ENCODE measurements at regions not wholly inside any gene's neighbourhood (a gene's known extent, or its start where the extent isn't known, plus 50 kb on each side); places are given as distances from the start of the nearest gene placed in this dataset.
A peak's percentile ranks its signal among the peaks of the same experiment; 100 is the strongest.
"Not testable (repeated sequence)": the region's sequence is repeated elsewhere in the genome, so short reads cannot be mapped to it uniquely, and the experiment has no call there.

DNA sequence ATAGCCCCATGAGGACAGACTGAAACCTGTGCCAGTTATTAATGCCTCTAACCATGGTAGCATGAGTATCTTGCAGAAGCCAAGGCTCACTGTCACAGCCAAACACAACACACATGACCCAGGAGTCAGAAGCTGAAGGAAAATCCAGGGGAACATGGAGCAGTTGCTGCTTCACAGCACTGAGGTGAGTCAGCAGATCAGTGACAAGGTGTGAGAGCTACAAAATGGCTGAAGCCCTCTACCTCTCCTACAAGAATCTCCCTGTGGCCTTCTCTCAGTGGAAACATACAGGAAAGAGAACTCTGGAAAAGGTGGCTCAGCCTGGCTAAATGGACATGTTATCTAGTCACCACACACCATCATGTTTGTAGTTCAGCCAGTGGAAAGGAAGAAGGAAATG is 93.5 kb downstream of the NAB1 start:
- Mint-ChIP-seq H3K9me3 (peaks cover 5% of the 10 kb centered on the region), H3K27me3 (no peaks in the 10 kb centered on the region), H3K4me3 (no peak overlapping the region), H3K36me3 (no peaks in the 10 kb centered on the region), H3K4me1 (peaks cover 38% of the 10 kb centered on the region), H3K27ac (peak overlapping the region; percentile 52)

DNA sequence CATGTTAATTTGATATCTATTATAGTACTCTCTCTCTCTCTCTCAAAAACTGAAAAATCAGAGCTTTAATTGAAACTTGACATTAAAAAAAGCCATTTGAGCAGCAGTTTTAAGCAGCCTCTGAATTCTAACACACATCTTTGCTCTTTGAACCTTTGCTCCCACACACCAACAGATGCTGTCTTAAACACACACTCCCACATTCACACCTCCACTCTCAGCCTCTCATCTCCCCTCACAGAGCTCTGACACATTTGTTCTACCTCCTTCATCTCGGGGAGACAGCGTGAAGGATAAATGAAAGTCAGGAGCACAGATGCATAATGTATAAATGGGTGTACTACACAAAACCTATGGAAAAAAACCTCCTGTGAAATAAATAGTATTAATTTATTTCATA is 95.2 kb downstream of the NAB1 start:
- Mint-ChIP-seq H3K4me3 (peak overlapping the region; percentile 35), H3K9me3 (peaks cover 5% of the 10 kb centered on the region), H3K27me3 (no peaks in the 10 kb centered on the region), H3K27ac (peak overlapping the region; percentile 74), H3K36me3 (no peaks in the 10 kb centered on the region), H3K4me1 (peaks cover 40% of the 10 kb centered on the region)

DNA sequence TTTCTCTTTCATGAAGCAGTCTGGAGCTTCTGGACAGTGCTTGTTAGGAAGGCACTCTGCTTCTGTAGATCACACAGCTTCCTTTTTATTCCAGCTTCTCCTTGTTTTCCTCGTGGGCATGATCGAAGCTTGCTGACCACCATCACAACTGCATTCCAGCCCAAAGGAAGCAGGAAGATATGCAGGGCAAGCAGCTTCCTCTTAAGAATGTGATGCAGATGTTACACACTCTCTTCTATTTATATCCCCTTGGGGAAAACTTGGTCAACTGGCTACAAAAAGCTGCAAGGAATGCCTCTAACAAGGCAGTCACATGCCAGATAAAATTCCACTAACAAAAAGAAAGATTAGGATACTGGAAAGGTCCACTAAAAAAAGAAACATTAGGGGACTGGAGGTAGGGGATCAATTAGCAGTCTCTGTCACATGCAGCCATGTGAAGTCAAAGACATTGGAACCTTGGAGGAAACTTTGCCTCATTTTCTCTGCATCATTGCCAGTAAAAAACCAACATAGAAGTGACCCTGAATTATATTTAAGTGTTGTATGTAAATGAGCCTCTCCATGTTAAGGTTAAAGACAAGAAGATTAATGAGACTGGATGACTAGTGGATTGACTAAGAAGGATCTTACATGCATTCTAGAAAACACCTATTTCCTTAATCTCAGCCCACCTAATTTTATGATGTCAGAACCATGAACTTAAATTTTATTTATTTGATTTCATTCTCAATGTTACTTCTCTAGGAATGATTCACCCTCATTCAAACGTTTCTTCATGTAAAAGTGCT is 98.3 kb downstream of the NAB1 start:
- Mint-ChIP-seq H3K36me3 (no peaks in the 10 kb centered on the region), H3K27ac (peak overlapping the region; percentile 59), H3K27me3 (no peaks in the 10 kb centered on the region)

DNA sequence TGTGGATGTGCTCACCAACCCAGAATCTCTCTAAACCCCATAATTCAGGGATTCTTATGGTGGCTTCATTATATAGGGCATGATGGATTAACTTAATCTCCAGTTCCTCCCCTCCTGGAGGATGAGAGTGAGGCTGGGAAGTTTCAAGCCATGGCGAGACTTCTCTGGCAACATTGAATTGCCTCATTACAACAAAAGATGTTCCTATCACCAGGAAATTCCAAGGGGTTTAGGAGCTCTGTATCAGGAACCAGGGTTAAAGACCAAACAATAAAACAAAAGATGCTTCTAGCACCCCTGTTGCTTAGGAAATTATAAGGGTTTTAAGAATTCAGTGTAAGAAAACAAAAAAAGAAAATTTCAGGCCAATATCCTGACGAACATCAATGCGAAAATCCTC is 100.1 kb downstream of the NAB1 start:
- H3K9me3 Mint-ChIP-seq: no peaks in the 10 kb centered on the region
- no peaks in the 10 kb centered on the region for H3K36me3 Mint-ChIP-seq
- no peak overlapping the region for H3K4me3 Mint-ChIP-seq
- peaks cover 20% of the 10 kb centered on the region for H3K4me1 Mint-ChIP-seq
- no peak overlapping the region for H3K27ac Mint-ChIP-seq
- H3K27me3 Mint-ChIP-seq: no peaks in the 10 kb centered on the region

More for the DNA sequence above, 98.3 kb downstream of the NAB1 start:
- Mint-ChIP-seq H3K4me1 (peaks cover 38% of the 10 kb centered on the region), H3K9me3 (no peaks in the 10 kb centered on the region), H3K4me3 (no peak overlapping the region)

DNA sequence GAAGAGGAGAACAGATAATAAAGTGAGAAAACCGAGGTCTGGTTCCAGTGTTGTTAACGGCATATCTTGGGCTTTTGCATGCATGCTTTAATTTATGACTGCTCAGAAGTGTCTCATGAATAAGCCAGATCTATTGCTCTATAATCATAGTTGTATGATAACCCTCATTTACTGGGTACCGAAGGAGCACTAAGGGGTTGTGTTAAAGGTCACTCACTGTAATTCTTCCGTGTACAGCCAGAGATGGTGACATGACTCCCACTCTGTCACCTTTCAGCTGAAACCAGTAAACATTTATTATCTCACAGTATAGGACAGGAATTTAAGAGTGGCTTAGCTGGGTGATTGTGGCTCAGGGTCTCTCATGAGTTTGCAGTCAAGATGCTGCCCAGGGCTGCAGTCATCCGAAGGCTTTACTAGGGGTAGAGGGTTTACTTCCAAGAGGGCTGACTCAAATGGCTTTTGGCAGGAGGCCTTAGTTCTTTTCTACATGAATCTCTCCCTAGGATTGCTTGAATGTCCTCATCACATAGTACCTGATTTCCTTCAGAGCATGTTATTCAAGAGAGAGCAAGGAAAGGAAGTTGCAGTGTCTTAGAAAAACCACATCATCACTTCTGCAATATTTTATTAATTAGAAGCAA is 107.0 kb downstream of the NAB1 start:
- Mint-ChIP-seq H3K4me3 (no peak overlapping the region), H3K27ac (no peak overlapping the region), H3K4me1 (peaks cover 34% of the 10 kb centered on the region), H3K36me3 (no peaks in the 10 kb centered on the region), H3K27me3 (no peaks in the 10 kb centered on the region), H3K9me3 (no peaks in the 10 kb centered on the region)

DNA sequence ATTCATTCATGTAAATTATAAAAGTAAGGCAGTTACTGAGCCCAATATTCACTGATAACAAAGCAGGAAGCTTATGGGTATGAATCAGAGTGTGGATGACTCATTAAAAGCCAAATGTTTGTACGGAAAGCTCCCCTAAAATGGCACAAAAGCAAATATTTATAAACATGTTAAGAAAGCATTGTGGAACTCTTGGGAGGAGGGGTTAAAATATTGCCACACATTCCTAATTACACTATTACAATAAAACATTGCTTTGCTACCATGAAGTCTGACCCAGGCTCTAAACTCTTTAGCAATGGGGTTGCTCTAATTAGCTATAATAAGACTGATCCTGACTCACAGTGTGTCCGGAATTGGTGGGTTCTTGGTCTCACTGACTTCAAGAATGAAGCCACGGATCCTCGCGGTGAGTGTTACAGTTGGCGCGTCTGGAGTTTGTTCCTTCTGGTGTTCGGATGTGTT is 110.9 kb downstream of the NAB1 start:
- no peaks in the 10 kb centered on the region for H3K27me3 Mint-ChIP-seq
- no peaks in the 10 kb centered on the region for H3K36me3 Mint-ChIP-seq
- H3K9me3 Mint-ChIP-seq: no peaks in the 10 kb centered on the region
- H3K4me3 Mint-ChIP-seq: no peak overlapping the region
- H3K4me1 Mint-ChIP-seq: peaks cover 58% of the 10 kb centered on the region
- H3K27ac Mint-ChIP-seq: peak overlapping the region; percentile 65

DNA sequence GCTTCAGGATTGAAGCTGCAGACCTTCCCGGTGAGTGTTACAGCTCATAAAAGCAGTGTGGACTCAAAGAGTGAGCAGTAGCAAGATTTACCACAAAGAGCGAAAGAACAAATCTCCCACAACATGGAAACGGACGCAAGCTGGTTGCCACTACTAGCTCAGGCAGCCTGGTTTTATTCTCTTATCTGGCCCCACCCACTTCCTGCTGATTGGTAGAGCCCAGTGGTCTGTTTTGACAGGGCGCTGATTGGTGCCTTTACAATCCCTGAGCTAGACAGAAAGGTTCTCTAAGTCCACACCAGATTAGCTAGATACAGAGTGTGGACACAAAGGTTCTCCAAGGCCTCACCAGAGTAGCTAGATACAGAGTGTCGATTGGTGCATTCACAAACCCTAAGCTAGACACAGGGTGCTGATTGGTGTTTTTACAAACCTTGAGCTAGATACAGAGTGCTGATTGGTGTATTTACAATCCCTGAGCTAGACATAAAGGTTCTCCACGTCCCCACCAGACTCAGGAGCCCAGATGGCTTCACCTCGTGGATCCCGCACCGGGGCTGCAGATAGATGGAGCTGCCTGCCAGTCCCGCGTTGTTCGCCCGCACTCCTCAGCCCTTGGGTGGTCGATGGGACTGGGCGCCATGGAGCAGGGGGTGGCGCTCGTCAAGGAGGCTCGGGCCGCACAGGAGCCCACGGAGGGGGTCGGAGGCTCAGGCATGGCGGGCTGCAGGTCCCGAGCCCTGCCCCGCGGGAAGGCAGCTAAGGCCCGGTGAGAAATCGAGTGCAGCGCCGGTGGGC is 111.7 kb downstream of the NAB1 start:
- H3K27me3 Mint-ChIP-seq: not testable (repeated sequence)
- peaks cover 63% of the 10 kb centered on the region for H3K4me1 Mint-ChIP-seq

DNA sequence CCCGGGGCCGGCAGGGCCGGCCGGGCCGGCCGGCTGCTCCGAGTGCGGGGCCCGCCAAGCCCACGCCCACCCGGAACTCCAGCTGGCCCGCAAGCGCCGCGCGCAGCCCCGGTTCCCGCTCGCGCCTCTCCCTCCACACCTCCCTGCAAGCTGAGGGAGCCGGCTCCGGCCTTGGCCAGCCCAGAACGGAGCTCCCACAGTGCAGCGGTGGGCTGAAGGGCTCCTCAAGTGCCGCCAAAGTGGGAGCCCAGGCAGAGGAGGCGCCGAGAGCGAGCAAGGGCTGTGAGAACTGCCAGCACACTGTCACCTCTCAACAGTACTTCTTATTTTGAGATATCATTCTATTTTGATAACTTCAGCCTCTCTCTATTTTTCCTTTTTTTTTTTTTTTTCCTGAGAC is 112.3 kb downstream of the NAB1 start:
- peaks cover 63% of the 10 kb centered on the region for H3K4me1 Mint-ChIP-seq
- H3K36me3 Mint-ChIP-seq: not testable (repeated sequence)

More for the DNA sequence above, 111.7 kb downstream of the NAB1 start:
- H3K36me3 Mint-ChIP-seq, H3K4me3 Mint-ChIP-seq, H3K9me3 Mint-ChIP-seq: not testable (repeated sequence)
- H3K27ac Mint-ChIP-seq: peak overlapping the region; percentile 65

DNA sequence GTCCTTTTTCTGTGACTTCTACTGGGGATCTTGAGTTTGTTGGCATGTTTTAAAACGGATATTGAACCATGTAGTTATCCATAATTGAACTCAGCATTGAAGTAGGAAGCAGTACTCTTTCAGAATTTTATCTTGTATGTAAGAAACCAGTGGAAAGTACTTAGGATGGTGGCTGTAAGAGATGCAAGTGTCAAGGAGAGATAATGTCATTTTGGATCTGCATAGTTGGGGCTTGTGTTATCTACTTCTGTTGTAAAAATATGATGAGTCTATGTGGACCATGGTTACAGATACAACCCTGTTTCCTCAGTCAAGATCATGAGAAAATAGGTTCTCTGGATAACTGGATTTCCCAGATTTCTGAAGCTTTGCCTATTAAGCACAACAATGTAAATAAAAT is 113.7 kb downstream of the NAB1 start:
- Mint-ChIP-seq H3K4me1 (peaks cover 65% of the 10 kb centered on the region), H3K9me3 (no peaks in the 10 kb centered on the region), H3K4me3 (no peak overlapping the region), H3K27me3 (no peaks in the 10 kb centered on the region), H3K27ac (peak overlapping the region; percentile 62), H3K36me3 (no peaks in the 10 kb centered on the region)

More for the DNA sequence above, 112.3 kb downstream of the NAB1 start:
- H3K9me3 Mint-ChIP-seq, H3K27me3 Mint-ChIP-seq, H3K27ac Mint-ChIP-seq: not testable (repeated sequence)
- peak overlapping the region; percentile 15 for H3K4me3 Mint-ChIP-seq

DNA sequence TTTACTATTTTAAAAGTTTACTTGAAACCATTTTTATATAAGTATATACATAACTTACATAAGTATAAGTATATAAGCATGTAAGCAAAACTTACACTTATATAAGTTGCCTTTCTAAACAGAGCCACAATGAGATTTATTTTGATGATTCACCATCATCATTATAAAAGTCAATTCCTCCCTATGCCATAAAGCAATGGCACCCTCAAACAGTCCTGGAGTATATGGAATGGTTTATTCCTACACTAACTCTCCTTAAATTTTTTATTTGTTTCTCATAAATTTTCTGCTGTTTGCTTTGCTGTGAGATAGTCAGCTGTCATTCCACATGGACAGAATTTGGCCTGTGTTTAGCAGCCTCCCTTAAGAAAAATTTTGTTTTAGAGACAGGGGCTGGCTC is 114.2 kb downstream of the NAB1 start:
- Mint-ChIP-seq H3K4me1 (peaks cover 70% of the 10 kb centered on the region), H3K27ac (peak overlapping the region; percentile 82), H3K27me3 (no peaks in the 10 kb centered on the region), H3K9me3 (no peaks in the 10 kb centered on the region), H3K4me3 (no peak overlapping the region), H3K36me3 (no peaks in the 10 kb centered on the region)

DNA sequence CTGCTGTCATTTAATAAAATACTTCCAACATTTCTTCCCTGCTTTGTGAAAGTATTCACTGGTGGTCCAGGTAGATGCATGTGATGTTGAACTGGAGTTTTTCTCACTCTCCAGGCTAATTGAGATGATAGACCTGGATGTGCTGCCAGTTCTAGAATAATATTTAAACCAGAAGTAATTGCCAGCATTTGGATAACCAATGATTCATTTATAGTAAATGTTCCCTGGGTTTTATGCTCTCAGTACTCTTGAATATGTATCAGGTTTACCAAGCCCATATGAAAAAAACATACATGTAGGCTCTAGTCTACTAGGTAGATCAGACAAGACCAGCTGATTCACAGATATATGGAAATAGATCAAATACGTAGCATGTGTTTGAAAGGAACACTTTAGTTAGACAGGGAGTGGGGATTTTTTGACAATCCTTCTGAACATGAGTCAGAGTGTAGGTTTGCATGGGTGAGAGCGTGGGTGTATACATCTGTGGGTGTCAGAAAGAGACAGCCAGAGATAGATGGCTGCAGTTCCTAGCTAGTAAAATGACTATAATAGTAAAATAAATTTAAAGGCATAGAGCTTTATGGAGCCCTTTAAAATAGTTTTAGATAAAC is 115.1 kb downstream of the NAB1 start:
- H3K9me3 Mint-ChIP-seq: no peaks in the 10 kb centered on the region
- H3K36me3 Mint-ChIP-seq: no peaks in the 10 kb centered on the region
- peak overlapping the region; percentile 76 for H3K4me3 Mint-ChIP-seq
- peak overlapping the region; percentile 82 for H3K27ac Mint-ChIP-seq
- H3K27me3 Mint-ChIP-seq: no peaks in the 10 kb centered on the region
- H3K4me1 Mint-ChIP-seq: peaks cover 73% of the 10 kb centered on the region

DNA sequence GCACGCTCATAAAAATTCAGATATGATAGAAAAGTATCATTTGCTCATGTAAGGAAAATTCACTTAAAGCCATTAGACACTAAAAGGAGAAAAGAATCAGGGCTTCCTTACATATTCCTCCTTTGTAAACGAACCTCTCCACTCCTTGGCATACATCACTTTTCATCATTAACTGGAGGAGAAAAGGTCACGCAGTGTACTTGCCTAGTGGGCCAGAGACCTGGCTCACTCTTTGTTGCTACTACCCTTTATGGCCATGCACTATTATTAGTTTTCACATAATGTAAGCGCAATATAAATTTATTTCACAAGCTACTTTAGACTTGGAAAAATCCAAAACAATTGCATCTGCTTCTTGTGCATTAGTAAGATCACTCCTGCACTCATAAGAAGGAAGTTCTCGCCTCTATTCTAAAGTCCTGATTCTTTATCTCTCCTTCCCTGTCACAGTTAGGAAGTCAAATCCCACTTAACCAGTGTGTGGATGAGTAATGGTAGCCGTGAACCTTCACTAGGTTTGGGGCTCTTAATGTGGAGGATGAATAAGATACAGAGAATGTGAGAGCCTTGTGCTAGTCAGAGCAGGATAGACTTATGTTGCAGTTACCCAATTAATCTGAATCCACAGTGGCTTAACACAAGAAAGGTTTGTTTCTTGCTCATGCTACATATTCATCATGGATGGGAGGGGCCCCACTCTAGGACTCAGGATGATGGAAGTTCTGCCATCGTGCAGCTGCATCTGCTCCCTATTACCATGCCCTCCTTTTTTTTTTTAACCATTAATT is 115.0 kb upstream of the GLS start:
- Mint-ChIP-seq H3K36me3 (no peaks in the 10 kb centered on the region), H3K4me1 (peaks cover 66% of the 10 kb centered on the region)

DNA sequence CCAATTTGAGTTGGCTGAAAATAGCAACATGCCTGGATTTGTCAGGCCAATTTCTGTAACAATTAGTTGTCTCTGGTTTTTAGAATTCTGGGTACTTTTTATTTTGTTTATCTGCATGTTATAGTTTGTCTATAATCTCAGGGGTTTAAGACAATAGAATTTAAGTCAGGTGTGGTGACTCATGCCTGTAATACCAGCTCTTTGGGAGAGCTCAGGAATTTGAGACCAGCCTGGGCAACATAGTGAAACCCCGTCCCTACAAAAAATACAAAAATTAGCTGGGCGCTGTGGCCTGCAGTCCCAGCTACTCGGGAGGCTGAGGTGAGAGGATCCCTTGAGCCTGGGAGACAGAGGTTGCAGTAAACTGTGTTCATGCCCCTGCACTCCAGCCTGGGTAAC is 114.4 kb upstream of the GLS start:
- Mint-ChIP-seq H3K27ac (no peak overlapping the region), H3K4me1 (peaks cover 67% of the 10 kb centered on the region), H3K36me3 (no peaks in the 10 kb centered on the region), H3K4me3 (no peak overlapping the region), H3K9me3 (no peaks in the 10 kb centered on the region), H3K27me3 (no peaks in the 10 kb centered on the region)

More for the DNA sequence above, 115.0 kb upstream of the GLS start:
- Mint-ChIP-seq H3K9me3 (no peaks in the 10 kb centered on the region), H3K27ac (no peak overlapping the region), H3K27me3 (no peaks in the 10 kb centered on the region), H3K4me3 (no peak overlapping the region)

DNA sequence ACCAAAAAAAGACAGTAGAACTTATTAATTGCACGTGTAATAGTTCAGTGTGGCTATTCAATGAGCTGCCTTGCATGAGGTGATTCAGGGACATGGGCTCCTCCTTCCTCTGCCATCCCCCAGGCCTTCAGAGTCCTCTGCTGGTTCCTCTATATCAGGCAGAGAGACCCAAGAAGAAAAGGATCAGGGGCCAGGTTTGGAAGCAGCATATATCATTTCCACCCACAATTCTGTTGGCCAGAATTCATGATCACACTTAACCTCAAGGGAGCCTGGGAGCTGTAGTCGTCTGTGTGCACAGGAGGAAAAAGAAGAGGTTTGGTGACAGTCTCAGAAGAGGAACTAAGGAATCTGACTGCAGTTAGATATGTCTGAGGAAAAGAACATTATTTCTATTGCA is 114.0 kb upstream of the GLS start:
- H3K4me1 Mint-ChIP-seq: peaks cover 71% of the 10 kb centered on the region
- no peaks in the 10 kb centered on the region for H3K36me3 Mint-ChIP-seq
- no peaks in the 10 kb centered on the region for H3K27me3 Mint-ChIP-seq
- H3K4me3 Mint-ChIP-seq: no peak overlapping the region
- H3K27ac Mint-ChIP-seq: peak overlapping the region; percentile 59
- H3K9me3 Mint-ChIP-seq: no peaks in the 10 kb centered on the region

DNA sequence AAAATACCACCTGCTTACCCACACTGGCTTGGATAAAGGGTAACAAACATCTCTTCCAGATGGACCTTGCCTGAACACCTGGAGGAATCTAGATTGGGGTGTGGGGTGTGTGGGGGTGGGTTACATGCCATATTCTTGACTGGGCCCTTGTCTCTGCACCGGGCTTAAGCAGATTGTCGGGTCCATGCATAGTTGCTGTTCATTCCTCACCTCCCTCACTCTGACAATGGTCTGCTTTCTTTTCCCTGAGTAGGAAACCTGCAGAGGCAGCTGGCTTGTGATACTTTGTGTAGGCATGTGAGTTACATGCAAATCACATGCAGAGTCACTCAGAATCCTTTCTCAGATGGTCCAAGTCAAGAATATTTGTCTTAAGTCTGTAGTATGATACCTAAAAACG is 112.8 kb upstream of the GLS start:
- H3K36me3 Mint-ChIP-seq: no peaks in the 10 kb centered on the region
- H3K27ac Mint-ChIP-seq: peak overlapping the region; percentile 41
- no peak overlapping the region for H3K4me3 Mint-ChIP-seq
- no peaks in the 10 kb centered on the region for H3K27me3 Mint-ChIP-seq
- H3K9me3 Mint-ChIP-seq: no peaks in the 10 kb centered on the region
- H3K4me1 Mint-ChIP-seq: peaks cover 61% of the 10 kb centered on the region

Data from activated naive CD4-positive, alpha-beta T cell treated with anti-CD3 and anti-CD28 coated beads, Interleukin-2, amount 50 U/mL, for 24 hours (primary cell).